ENCODE measurements at regions not wholly inside any gene's neighbourhood (a gene's known extent, or its start where the extent isn't known, plus 50 kb on each side); places are given as distances from the start of the nearest gene placed in this dataset.
A peak's percentile ranks its signal among the peaks of the same experiment; 100 is the strongest.

DNA sequence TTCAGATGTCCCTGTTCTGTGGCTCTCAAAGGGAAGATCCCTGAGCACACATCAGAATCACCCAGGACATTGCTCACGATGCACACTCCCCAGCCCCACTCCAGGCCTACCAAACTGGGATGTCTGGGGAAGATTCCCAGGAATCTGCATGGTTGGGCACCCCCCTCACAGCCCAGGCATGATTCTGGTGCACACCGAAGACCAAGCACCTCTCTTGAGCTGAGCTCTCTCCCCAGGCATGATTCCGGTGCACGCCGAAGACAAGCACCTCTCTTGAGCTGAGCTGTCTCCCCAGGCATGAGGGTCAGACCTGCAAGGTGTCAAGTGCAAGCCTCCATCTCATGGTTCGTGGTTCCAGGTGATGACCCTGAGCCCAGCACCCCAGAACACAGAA is 112.2 kb upstream of the MEF2A start:
- no peak overlapping the region for H3K4me3 ChIP-seq (ENCODE audit: low read depth in 2 of 2, low read length in 2 of 2)
- intact Hi-C loops (cut with micrococcal nuclease; ENCODE audit: unreplicated experiment) (no loop called here), in situ Hi-C loops (cut with HindIII; ENCODE audit: low pct_unique_long_range_greater_than_20kb, low sequenced_read_pairs) (no loop called here)
- H3K36me3 ChIP-seq (ENCODE audit: control insufficient read depth, insufficient read depth, low read length): no peaks in the 10 kb centered on the region
- peaks cover 16% of the 10 kb centered on the region for H3K4me1 ChIP-seq (ENCODE audit: control insufficient read depth, insufficient read depth, low read length)
- H3K27ac ChIP-seq (ENCODE audit: low read length): no peak overlapping the region
- TF ChIP-seq CTCF (IDR thresholded peaks at IDR 0.05): no peak
- no peak for TF ChIP-seq SIN3A (IDR thresholded peaks at IDR 0.05; ENCODE audit: borderline replicate concordance, insufficient read depth, low read depth, low read length)
- TF ChIP-seq TCF7L2 (IDR thresholded peaks at IDR 0.05; ENCODE audit: low read depth, low read length): no peak
- TF ChIP-seq POLR2AphosphoS5 (IDR thresholded peaks at IDR 0.05; ENCODE audit: low read depth, low read length): no peak
- TF ChIP-seq, protein P1, sequence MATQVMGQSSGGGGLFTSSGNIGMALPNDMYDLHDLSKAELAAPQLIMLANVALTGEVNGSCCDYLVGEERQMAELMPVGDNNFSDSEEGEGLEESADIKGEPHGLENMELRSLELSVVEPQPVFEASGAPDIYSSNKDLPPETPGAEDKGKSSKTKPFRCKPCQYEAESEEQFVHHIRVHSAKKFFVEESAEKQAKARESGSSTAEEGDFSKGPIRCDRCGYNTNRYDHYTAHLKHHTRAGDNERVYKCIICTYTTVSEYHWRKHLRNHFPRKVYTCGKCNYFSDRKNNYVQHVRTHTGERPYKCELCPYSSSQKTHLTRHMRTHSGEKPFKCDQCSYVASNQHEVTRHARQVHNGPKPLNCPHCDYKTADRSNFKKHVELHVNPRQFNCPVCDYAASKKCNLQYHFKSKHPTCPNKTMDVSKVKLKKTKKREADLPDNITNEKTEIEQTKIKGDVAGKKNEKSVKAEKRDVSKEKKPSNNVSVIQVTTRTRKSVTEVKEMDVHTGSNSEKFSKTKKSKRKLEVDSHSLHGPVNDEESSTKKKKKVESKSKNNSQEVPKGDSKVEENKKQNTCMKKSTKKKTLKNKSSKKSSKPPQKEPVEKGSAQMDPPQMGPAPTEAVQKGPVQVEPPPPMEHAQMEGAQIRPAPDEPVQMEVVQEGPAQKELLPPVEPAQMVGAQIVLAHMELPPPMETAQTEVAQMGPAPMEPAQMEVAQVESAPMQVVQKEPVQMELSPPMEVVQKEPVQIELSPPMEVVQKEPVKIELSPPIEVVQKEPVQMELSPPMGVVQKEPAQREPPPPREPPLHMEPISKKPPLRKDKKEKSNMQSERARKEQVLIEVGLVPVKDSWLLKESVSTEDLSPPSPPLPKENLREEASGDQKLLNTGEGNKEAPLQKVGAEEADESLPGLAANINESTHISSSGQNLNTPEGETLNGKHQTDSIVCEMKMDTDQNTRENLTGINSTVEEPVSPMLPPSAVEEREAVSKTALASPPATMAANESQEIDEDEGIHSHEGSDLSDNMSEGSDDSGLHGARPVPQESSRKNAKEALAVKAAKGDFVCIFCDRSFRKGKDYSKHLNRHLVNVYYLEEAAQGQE (IDR thresholded peaks at IDR 0.05; ENCODE audit: insufficient read depth in 1 of 2, low read depth in 2 of 2, low read length in 1 of 2): no peak
- H3K27me3 ChIP-seq (ENCODE audit: control insufficient read depth, insufficient read depth, low read length): no peaks in the 10 kb centered on the region
- no TSS peak for BruUV-seq (replicated peaks)
- no peaks in the 10 kb centered on the region for H3K9me3 ChIP-seq (ENCODE audit: control insufficient read depth, insufficient read depth, low read depth, low read length)
- no peak for DNase-seq (ENCODE audit: low read depth, low spot score)
- ChIA-PET CTCF (no interaction called here), POLR2A (no interaction called here)
- ATAC-seq: no peak

DNA sequence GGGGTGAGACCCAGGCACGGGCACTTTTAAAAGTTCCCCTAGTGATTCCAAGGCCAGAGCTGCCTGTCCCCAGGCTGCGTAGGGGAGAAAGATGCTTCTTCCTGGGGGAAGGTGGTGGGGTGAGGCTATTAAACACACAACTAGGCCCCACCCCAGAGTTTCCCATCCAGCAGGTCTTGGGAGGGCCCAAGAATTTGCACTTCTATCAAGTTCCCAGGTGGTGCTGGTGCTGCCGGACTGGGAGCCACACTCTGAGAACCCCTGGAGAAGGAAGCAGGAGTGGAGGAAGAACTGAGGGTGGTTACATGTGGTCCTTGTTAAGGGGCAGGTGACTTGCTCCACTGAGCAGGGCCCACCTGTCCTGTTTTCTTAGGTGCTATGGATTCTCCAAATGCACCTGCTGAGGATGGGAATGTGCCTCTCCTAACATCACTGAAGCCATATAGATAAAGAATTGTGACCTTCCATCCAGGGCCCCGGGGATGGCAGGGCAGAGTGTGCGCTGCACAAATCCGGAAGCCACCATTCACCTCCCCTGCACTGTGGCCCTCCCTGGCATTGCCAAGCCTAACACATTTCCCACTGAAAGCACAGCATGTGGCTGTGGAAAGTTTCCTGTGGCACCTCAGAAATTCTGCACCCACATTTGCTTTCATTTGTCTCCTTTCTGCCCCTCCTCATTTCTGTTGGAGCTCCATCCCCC is 111.5 kb upstream of the MEF2A start:
- DNase-seq (ENCODE audit: low read depth, low spot score) (no peak), ATAC-seq (no peak)
- H3K27me3 ChIP-seq (ENCODE audit: control insufficient read depth, insufficient read depth, low read length): no peaks in the 10 kb centered on the region
- in situ Hi-C loops (cut with HindIII; ENCODE audit: low pct_unique_long_range_greater_than_20kb, low sequenced_read_pairs): no loop called here
- intact Hi-C loops (cut with micrococcal nuclease; ENCODE audit: unreplicated experiment): no loop called here
- no peaks in the 10 kb centered on the region for H3K9me3 ChIP-seq (ENCODE audit: control insufficient read depth, insufficient read depth, low read depth, low read length)
- H3K4me1 ChIP-seq (ENCODE audit: control insufficient read depth, insufficient read depth, low read length): peaks cover 16% of the 10 kb centered on the region
- no peak overlapping the region for H3K4me3 ChIP-seq (ENCODE audit: low read depth in 2 of 2, low read length in 2 of 2)
- H3K27ac ChIP-seq (ENCODE audit: low read length): peak overlapping the region; percentile 68
- ChIA-PET CTCF (no interaction called here), POLR2A (no interaction called here)
- no peak for TF ChIP-seq CTCF (IDR thresholded peaks at IDR 0.05)
- TF ChIP-seq, protein P1 (IDR thresholded peaks at IDR 0.05; ENCODE audit: insufficient read depth in 1 of 2, low read depth in 2 of 2, low read length in 1 of 2): no peak
- BruUV-seq (replicated peaks): no TSS peak
- no peaks in the 10 kb centered on the region for H3K36me3 ChIP-seq (ENCODE audit: control insufficient read depth, insufficient read depth, low read length)
